ENCODE measurements at regions not wholly inside any gene's neighbourhood (a gene's known extent, or its start where the extent isn't known, plus 50 kb on each side); places are given as distances from the start of the nearest gene placed in this dataset.

DNA sequence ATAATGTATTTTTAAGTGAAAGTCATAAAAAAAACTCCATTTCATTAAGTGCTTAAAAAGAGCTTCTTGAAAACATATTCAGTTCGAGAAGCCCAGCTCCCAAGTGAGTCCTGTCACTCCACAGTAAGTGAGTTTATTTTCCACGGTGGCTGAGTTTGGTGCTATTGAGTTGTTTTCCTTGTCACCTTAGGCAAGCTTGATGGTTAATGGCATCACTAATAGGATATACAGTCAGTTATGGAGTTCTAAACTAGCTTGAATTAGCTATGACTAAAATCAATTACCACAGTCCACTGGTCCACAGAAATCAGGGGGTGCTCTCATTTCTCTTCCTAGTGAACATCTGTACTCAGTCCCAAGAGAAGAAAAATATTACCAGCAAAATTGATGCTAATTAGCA lies 1526.2 kb upstream of the IGFBP7 start:
- H3K9me3 ChIP-seq: no peaks in the 10 kb centered on the region
- CTCF ChIA-PET: no interaction called here

DNA sequence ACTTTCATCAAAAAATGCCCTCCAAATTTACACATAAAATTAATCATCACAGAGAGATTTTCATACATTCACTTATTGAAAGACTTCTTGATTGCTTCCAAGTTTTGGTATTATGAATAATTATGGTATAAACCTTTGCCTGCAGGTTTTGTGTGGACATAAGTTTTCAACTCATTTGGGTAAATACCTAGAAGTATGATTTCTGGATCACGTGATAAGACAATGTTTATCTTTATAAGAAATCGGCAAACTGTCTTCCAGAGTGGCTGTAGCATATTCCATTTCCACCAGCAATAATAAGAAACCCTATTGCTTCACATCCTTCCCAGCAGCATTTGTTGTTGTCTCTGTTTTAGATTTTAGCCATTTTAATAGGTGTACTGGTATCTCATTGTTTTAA lies 1507.0 kb upstream of the IGFBP7 start:
- Mint-ChIP-seq H3K9me3 (ENCODE audit: unreplicated experiment) (no peaks in the 10 kb centered on the region), H3K4me3 (ENCODE audit: unreplicated experiment) (no peak overlapping the region), H3K4me1 (ENCODE audit: low read depth, unreplicated experiment) (no peaks in the 10 kb centered on the region), H3K27ac (ENCODE audit: unreplicated experiment) (no peak overlapping the region), H3K36me3 (ENCODE audit: insufficient read depth, unreplicated experiment) (no peaks in the 10 kb centered on the region), H3K27me3 (ENCODE audit: insufficient read depth, unreplicated experiment) (no peaks in the 10 kb centered on the region)
- no peaks in the 10 kb centered on the region for H3K9me3 ChIP-seq
- no peaks in the 10 kb centered on the region for H3K36me3 ChIP-seq (ENCODE audit: control insufficient read depth, insufficient read depth, low read length)
- intact Hi-C loops (cut with micrococcal nuclease; ENCODE audit: unreplicated experiment): no loop called here
- no peaks in the 10 kb centered on the region for H3K4me1 ChIP-seq
- no peaks in the 10 kb centered on the region for H3K27me3 ChIP-seq (replicated peaks; ENCODE audit: control insufficient read depth, insufficient read depth, low read length)
- BruUV-seq (replicated peaks): no TSS peak
- TF ChIP-seq, protein P1, sequence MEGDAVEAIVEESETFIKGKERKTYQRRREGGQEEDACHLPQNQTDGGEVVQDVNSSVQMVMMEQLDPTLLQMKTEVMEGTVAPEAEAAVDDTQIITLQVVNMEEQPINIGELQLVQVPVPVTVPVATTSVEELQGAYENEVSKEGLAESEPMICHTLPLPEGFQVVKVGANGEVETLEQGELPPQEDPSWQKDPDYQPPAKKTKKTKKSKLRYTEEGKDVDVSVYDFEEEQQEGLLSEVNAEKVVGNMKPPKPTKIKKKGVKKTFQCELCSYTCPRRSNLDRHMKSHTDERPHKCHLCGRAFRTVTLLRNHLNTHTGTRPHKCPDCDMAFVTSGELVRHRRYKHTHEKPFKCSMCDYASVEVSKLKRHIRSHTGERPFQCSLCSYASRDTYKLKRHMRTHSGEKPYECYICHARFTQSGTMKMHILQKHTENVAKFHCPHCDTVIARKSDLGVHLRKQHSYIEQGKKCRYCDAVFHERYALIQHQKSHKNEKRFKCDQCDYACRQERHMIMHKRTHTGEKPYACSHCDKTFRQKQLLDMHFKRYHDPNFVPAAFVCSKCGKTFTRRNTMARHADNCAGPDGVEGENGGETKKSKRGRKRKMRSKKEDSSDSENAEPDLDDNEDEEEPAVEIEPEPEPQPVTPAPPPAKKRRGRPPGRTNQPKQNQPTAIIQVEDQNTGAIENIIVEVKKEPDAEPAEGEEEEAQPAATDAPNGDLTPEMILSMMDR (IDR thresholded peaks at IDR 0.05; ENCODE audit: insufficient read depth in 1 of 2, low read depth in 1 of 2, low read length in 1 of 2, severe bottlenecking in 1 of 2, unreplicated experiment in 1 of 2): no peak
- H3K4me3 ChIP-seq (ENCODE audit: low read depth, low read length): no peak overlapping the region
- ChIA-PET CTCF (no interaction called here), POLR2A (no interaction called here)
- no peak for DNase-seq

More for the DNA sequence above, 1526.2 kb upstream of the IGFBP7 start:
- Mint-ChIP-seq H3K4me3 (ENCODE audit: unreplicated experiment) (no peak overlapping the region), H3K27me3 (ENCODE audit: insufficient read depth, unreplicated experiment) (peaks cover 3% of the 10 kb centered on the region), H3K9me3 (ENCODE audit: unreplicated experiment) (no peaks in the 10 kb centered on the region), H3K4me1 (ENCODE audit: low read depth, unreplicated experiment) (peaks cover 7% of the 10 kb centered on the region), H3K36me3 (ENCODE audit: insufficient read depth, unreplicated experiment) (no peaks in the 10 kb centered on the region), H3K27ac (ENCODE audit: unreplicated experiment) (no peak overlapping the region)
- Histone ChIP-seq H3K4me3 (ENCODE audit: low read depth, low read length) (no peak overlapping the region), H3K4me1 (no peaks in the 10 kb centered on the region), H3K36me3 (ENCODE audit: control insufficient read depth, insufficient read depth, low read length) (no peaks in the 10 kb centered on the region), H3K27me3 (replicated peaks; ENCODE audit: control insufficient read depth, insufficient read depth, low read length) (no peaks in the 10 kb centered on the region)
- POLR2A ChIA-PET: no interaction called here
- no peak for DNase-seq
- TF ChIP-seq, protein P1 (IDR thresholded peaks at IDR 0.05; ENCODE audit: insufficient read depth in 1 of 2, low read depth in 1 of 2, low read length in 1 of 2, severe bottlenecking in 1 of 2, unreplicated experiment in 1 of 2): no peak
- no TSS peak for BruUV-seq (replicated peaks)
- intact Hi-C loops (cut with micrococcal nuclease; ENCODE audit: unreplicated experiment): no loop called here

DNA sequence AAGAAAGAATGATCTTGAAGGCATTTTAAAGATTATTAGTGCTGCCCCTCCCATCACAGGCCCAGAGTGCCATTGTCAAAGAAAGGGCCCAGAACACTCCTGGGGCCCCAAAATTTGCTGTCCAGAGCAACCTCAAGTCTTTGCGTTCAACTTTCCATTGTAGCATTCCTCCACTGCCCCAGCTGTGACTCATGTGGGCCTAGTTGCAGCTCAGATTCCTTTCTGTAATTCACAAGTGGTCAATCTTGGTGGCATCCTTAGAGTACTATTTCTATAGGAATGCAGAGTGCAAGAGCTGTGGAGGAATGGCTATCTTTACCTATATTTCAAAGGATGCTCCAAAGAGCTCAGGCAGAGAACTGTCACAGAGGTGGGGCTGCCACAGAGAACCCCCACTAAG lies 1500.8 kb upstream of the IGFBP7 start:
- intact Hi-C loops (cut with micrococcal nuclease; ENCODE audit: unreplicated experiment): no loop called here
- Histone ChIP-seq H3K36me3 (ENCODE audit: control insufficient read depth, insufficient read depth, low read length) (no peaks in the 10 kb centered on the region), H3K4me3 (ENCODE audit: low read depth, low read length) (no peak overlapping the region), H3K9me3 (no peaks in the 10 kb centered on the region), H3K27me3 (replicated peaks; ENCODE audit: control insufficient read depth, insufficient read depth, low read length) (no peaks in the 10 kb centered on the region), H3K4me1 (no peaks in the 10 kb centered on the region)
- H3K4me3 Mint-ChIP-seq (ENCODE audit: unreplicated experiment): no peak overlapping the region
- no peaks in the 10 kb centered on the region for H3K9me3 Mint-ChIP-seq (ENCODE audit: unreplicated experiment)
- H3K4me1 Mint-ChIP-seq (ENCODE audit: low read depth, unreplicated experiment): no peaks in the 10 kb centered on the region
- no peak for DNase-seq
- H3K36me3 Mint-ChIP-seq (ENCODE audit: insufficient read depth, unreplicated experiment): no peaks in the 10 kb centered on the region
- CTCF ChIA-PET: no interaction called here
- H3K27ac Mint-ChIP-seq (ENCODE audit: unreplicated experiment): no peak overlapping the region
- TF ChIP-seq, protein P1 (IDR thresholded peaks at IDR 0.05; ENCODE audit: insufficient read depth in 1 of 2, low read depth in 1 of 2, low read length in 1 of 2, severe bottlenecking in 1 of 2, unreplicated experiment in 1 of 2): no peak
- POLR2A ChIA-PET: no interaction called here
- BruUV-seq (replicated peaks): no TSS peak
- no peaks in the 10 kb centered on the region for H3K27me3 Mint-ChIP-seq (ENCODE audit: insufficient read depth, unreplicated experiment)

All from Caco-2 (cell line).